Limb (tissue), 2 donors: ENCODE measurements at regions not wholly inside any gene's neighbourhood (a gene's known extent, or its start where the extent isn't known, plus 50 kb on each side); places are given as distances from the start of the nearest gene placed in this dataset.
A peak's percentile ranks its signal among the peaks of the same experiment; 100 is the strongest.

ENCODE experiments used
- DNase-seq, 2 donors: peaks; one replicate each; pipeline ENCODE4 v3.0.0-alpha.2; 2016; ENCODE audit errors: extremely low spot score in 2 of 2

- peak in 1 of 2 donors; percentile 11 for DNase-seq
Measured at GRCh38 chr2:128772671-128773070, 454.0 kb upstream of the HS6ST1 start.

- DNase-seq, result peak in 1 of 2 donors; percentile 5
Measured at GRCh38 chr2:128773641-128774319, 455.1 kb upstream of the HS6ST1 start.

- peak in 1 of 2 donors; percentile 45 for DNase-seq
Measured at GRCh38 chr2:128774320-128775216, 455.9 kb upstream of the HS6ST1 start.

- peak in 1 of 2 donors; percentile 17 for DNase-seq
Measured at GRCh38 chr2:128775217-128775913, 456.7 kb upstream of the HS6ST1 start.

- no peak for DNase-seq
Measured at GRCh38 chr2:128775914-128776285, 457.2 kb upstream of the HS6ST1 start.

GRCh38 chr2:128776461-128777195, 458.0 kb upstream of the HS6ST1 start:
- DNase-seq, result peak in 1 of 2 donors; percentile 14

- DNase-seq, result peak in 1 of 2 donors; percentile 22
Measured at GRCh38 chr2:128777196-128778035, 458.7 kb upstream of the HS6ST1 start.

- DNase-seq, result no peak
Measured at GRCh38 chr2:128778843-128779242, 460.2 kb upstream of the HS6ST1 start.

GRCh38 chr2:128779301-128780095, 460.8 kb upstream of the HS6ST1 start:
- DNase-seq, result no peak

GRCh38 chr2:128780434-128781080, 461.9 kb upstream of the HS6ST1 start:
- DNase-seq, result no peak

- no peak for DNase-seq
Measured at GRCh38 chr2:128781166-128781565, 462.5 kb upstream of the HS6ST1 start.

- no peak for DNase-seq
Measured at GRCh38 chr2:128781585-128782385, 463.1 kb upstream of the HS6ST1 start.

GRCh38 chr2:128782411-128783192, 463.9 kb upstream of the HS6ST1 start:
- no peak for DNase-seq

- DNase-seq, result no peak
Measured at GRCh38 chr2:128783193-128783671, 464.6 kb upstream of the HS6ST1 start.

GRCh38 chr2:128783896-128784295, 465.2 kb upstream of the HS6ST1 start:
- DNase-seq, result no peak

GRCh38 chr2:128784626-128785306, 466.1 kb upstream of the HS6ST1 start:
- peak in 1 of 2 donors; percentile 13 for DNase-seq

GRCh38 chr2:128786316-128786715, 467.6 kb upstream of the HS6ST1 start:
- DNase-seq, result peak in 1 of 2 donors; percentile 13
